ENCODE measurements at regions not wholly inside any gene's neighbourhood (a gene's known extent, or its start where the extent isn't known, plus 50 kb on each side); places are given as distances from the start of the nearest gene placed in this dataset.
"Not testable (repeated sequence)": the region's sequence is repeated elsewhere in the genome, so short reads cannot be mapped to it uniquely, and the experiment has no call there.

- ATAC-seq (ENCODE audit: low FRiP score); H3K4me1 ChIP-seq (ENCODE audit: control insufficient read depth in 1 of 2, insufficient read depth in 2 of 2, low read length in 2 of 2); H3K27ac ChIP-seq (ENCODE audit: low read depth in 1 of 2, low read length in 2 of 2); DNase-seq; intact Hi-C loops (cut with DNase I); H3K36me3 ChIP-seq (ENCODE audit: control insufficient read depth in 1 of 2, insufficient read depth in 2 of 2, low read length in 1 of 2); H3K9me3 ChIP-seq (ENCODE audit: control insufficient read depth, low read length); H3K27me3 ChIP-seq (ENCODE audit: control insufficient read depth in 1 of 2, insufficient read depth in 2 of 2, low read length in 1 of 2); H3K4me3 ChIP-seq (ENCODE audit: low read length in 2 of 2): not testable (repeated sequence)
- WGBS, 2 donors = 87 to 89% methylated on average over 7 of the region's 7 CpGs
Observed at GRCh38 chr12:107209700-107210099, 116.4 kb upstream of the CRY1 start.

- H3K27ac ChIP-seq (ENCODE audit: low read depth in 1 of 2, low read length in 2 of 2); intact Hi-C loops (cut with DNase I); H3K4me3 ChIP-seq (ENCODE audit: low read length in 2 of 2); ATAC-seq (ENCODE audit: low FRiP score); H3K4me1 ChIP-seq (ENCODE audit: control insufficient read depth in 1 of 2, insufficient read depth in 2 of 2, low read length in 2 of 2); H3K9me3 ChIP-seq (ENCODE audit: control insufficient read depth, low read length); H3K27me3 ChIP-seq (ENCODE audit: control insufficient read depth in 1 of 2, insufficient read depth in 2 of 2, low read length in 1 of 2); H3K36me3 ChIP-seq (ENCODE audit: control insufficient read depth in 1 of 2, insufficient read depth in 2 of 2, low read length in 1 of 2); DNase-seq: not testable (repeated sequence)
- WGBS, 2 donors = 30 to 47% methylated on average over 3 of the region's 3 CpGs
Observed at GRCh38 chr12:107214373-107214773, 121.0 kb upstream of the CRY1 start.

- H3K4me3 ChIP-seq (ENCODE audit: low read length in 2 of 2); H3K4me1 ChIP-seq (ENCODE audit: control insufficient read depth in 1 of 2, insufficient read depth in 2 of 2, low read length in 2 of 2); H3K36me3 ChIP-seq (ENCODE audit: control insufficient read depth in 1 of 2, insufficient read depth in 2 of 2, low read length in 1 of 2); DNase-seq; H3K27me3 ChIP-seq (ENCODE audit: control insufficient read depth in 1 of 2, insufficient read depth in 2 of 2, low read length in 1 of 2); intact Hi-C loops (cut with DNase I); H3K27ac ChIP-seq (ENCODE audit: low read depth in 1 of 2, low read length in 2 of 2); H3K9me3 ChIP-seq (ENCODE audit: control insufficient read depth, low read length); ATAC-seq (ENCODE audit: low FRiP score): not testable (repeated sequence)
- WGBS, 2 donors = 89 to 90% methylated on average over 7 of the region's 7 CpGs
Observed at GRCh38 chr12:107216411-107216810, 123.1 kb upstream of the CRY1 start.

- DNase-seq (no peak), ATAC-seq (ENCODE audit: low FRiP score) (no peak)
- H3K4me1 ChIP-seq (ENCODE audit: control insufficient read depth in 1 of 2, insufficient read depth in 2 of 2, low read length in 2 of 2) = no peaks in the 10 kb centered on the region
- H3K9me3 ChIP-seq (ENCODE audit: control insufficient read depth, low read length) = no peaks in the 10 kb centered on the region
- no peaks in the 10 kb centered on the region for H3K36me3 ChIP-seq (ENCODE audit: control insufficient read depth in 1 of 2, insufficient read depth in 2 of 2, low read length in 1 of 2)
- H3K4me3 ChIP-seq (ENCODE audit: low read length in 2 of 2) = no peak overlapping the region
- WGBS, 2 donors = 85 to 88% methylated on average over 3 of the region's 3 CpGs
- intact Hi-C loops (cut with DNase I) = no loop called here
- no peaks in the 10 kb centered on the region for H3K27me3 ChIP-seq (ENCODE audit: control insufficient read depth in 1 of 2, insufficient read depth in 2 of 2, low read length in 1 of 2)
- no peak overlapping the region for H3K27ac ChIP-seq (ENCODE audit: low read depth in 1 of 2, low read length in 2 of 2)
Observed at GRCh38 chr12:107219301-107219700, 126.0 kb upstream of the CRY1 start.

- DNase-seq = no peak
- no peaks in the 10 kb centered on the region for H3K27me3 ChIP-seq (ENCODE audit: control insufficient read depth in 1 of 2, insufficient read depth in 2 of 2, low read length in 1 of 2)
- H3K4me3 ChIP-seq (ENCODE audit: low read length in 2 of 2) = no peak overlapping the region
- no peaks in the 10 kb centered on the region for H3K9me3 ChIP-seq (ENCODE audit: control insufficient read depth, low read length)
- no peaks in the 10 kb centered on the region for H3K36me3 ChIP-seq (ENCODE audit: control insufficient read depth in 1 of 2, insufficient read depth in 2 of 2, low read length in 1 of 2)
- no peak overlapping the region for H3K27ac ChIP-seq (ENCODE audit: low read depth in 1 of 2, low read length in 2 of 2)
- no peaks in the 10 kb centered on the region for H3K4me1 ChIP-seq (ENCODE audit: control insufficient read depth in 1 of 2, insufficient read depth in 2 of 2, low read length in 2 of 2)
- no peak for ATAC-seq (ENCODE audit: low FRiP score)
- intact Hi-C loops (cut with DNase I) = no loop called here
Observed at GRCh38 chr12:107221913-107222312, 128.6 kb upstream of the CRY1 start.

GRCh38 chr12:107223821-107224220 is 130.5 kb upstream of the CRY1 start:
- no peak for ATAC-seq (ENCODE audit: low FRiP score)
- no peak for DNase-seq
- H3K9me3 ChIP-seq (ENCODE audit: control insufficient read depth, low read length) = no peaks in the 10 kb centered on the region
- intact Hi-C loops (cut with DNase I) = no loop called here
- no peaks in the 10 kb centered on the region for H3K27me3 ChIP-seq (ENCODE audit: control insufficient read depth in 1 of 2, insufficient read depth in 2 of 2, low read length in 1 of 2)
- H3K36me3 ChIP-seq (ENCODE audit: control insufficient read depth in 1 of 2, insufficient read depth in 2 of 2, low read length in 1 of 2) = no peaks in the 10 kb centered on the region
- H3K27ac ChIP-seq (ENCODE audit: low read depth in 1 of 2, low read length in 2 of 2) = no peak overlapping the region
- H3K4me3 ChIP-seq (ENCODE audit: low read length in 2 of 2) = no peak overlapping the region
- no peaks in the 10 kb centered on the region for H3K4me1 ChIP-seq (ENCODE audit: control insufficient read depth in 1 of 2, insufficient read depth in 2 of 2, low read length in 2 of 2)
- 67 to 74% methylated on average over 5 of the region's 5 CpGs for WGBS, 2 donors

GRCh38 chr12:107225635-107226034 is 132.3 kb upstream of the CRY1 start:
- Histone ChIP-seq H3K27me3 (ENCODE audit: control insufficient read depth in 1 of 2, insufficient read depth in 2 of 2, low read length in 1 of 2) (no peaks in the 10 kb centered on the region), H3K27ac (ENCODE audit: low read depth in 1 of 2, low read length in 2 of 2) (no peak overlapping the region), H3K36me3 (ENCODE audit: control insufficient read depth in 1 of 2, insufficient read depth in 2 of 2, low read length in 1 of 2) (no peaks in the 10 kb centered on the region), H3K9me3 (ENCODE audit: control insufficient read depth, low read length) (no peaks in the 10 kb centered on the region), H3K4me1 (ENCODE audit: control insufficient read depth in 1 of 2, insufficient read depth in 2 of 2, low read length in 2 of 2) (no peaks in the 10 kb centered on the region), H3K4me3 (ENCODE audit: low read length in 2 of 2) (no peak overlapping the region)
- 39% methylated on average over 6 of the region's 6 CpGs for WGBS, 2 donors
- intact Hi-C loops (cut with DNase I) = no loop called here
- ATAC-seq (ENCODE audit: low FRiP score) (no peak), DNase-seq (no peak)

- DNase-seq (no peak), ATAC-seq (ENCODE audit: low FRiP score) (no peak)
- Histone ChIP-seq H3K4me1 (ENCODE audit: control insufficient read depth in 1 of 2, insufficient read depth in 2 of 2, low read length in 2 of 2) (no peaks in the 10 kb centered on the region), H3K27ac (ENCODE audit: low read depth in 1 of 2, low read length in 2 of 2) (no peak overlapping the region), H3K36me3 (ENCODE audit: control insufficient read depth in 1 of 2, insufficient read depth in 2 of 2, low read length in 1 of 2) (no peaks in the 10 kb centered on the region), H3K4me3 (ENCODE audit: low read length in 2 of 2) (no peak overlapping the region), H3K27me3 (ENCODE audit: control insufficient read depth in 1 of 2, insufficient read depth in 2 of 2, low read length in 1 of 2) (no peaks in the 10 kb centered on the region), H3K9me3 (ENCODE audit: control insufficient read depth, low read length) (no peaks in the 10 kb centered on the region)
- intact Hi-C loops (cut with DNase I) = no loop called here
- WGBS, 2 donors = 60 to 76% methylated on average over 2 of the region's 2 CpGs
Observed at GRCh38 chr12:107226126-107226525, 132.8 kb upstream of the CRY1 start.

- 46 to 61% methylated on average over 4 of the region's 4 CpGs for WGBS, 2 donors
- no peaks in the 10 kb centered on the region for H3K36me3 ChIP-seq (ENCODE audit: control insufficient read depth in 1 of 2, insufficient read depth in 2 of 2, low read length in 1 of 2)
- H3K4me3 ChIP-seq (ENCODE audit: low read length in 2 of 2) = no peak overlapping the region
- no peaks in the 10 kb centered on the region for H3K4me1 ChIP-seq (ENCODE audit: control insufficient read depth in 1 of 2, insufficient read depth in 2 of 2, low read length in 2 of 2)
- intact Hi-C loops (cut with DNase I) = no loop called here
- H3K27me3 ChIP-seq (ENCODE audit: control insufficient read depth in 1 of 2, insufficient read depth in 2 of 2, low read length in 1 of 2) = peaks cover 0 to 4% of the 10 kb centered on the region in 2 donors
- no peaks in the 10 kb centered on the region for H3K9me3 ChIP-seq (ENCODE audit: control insufficient read depth, low read length)
- no peak for ATAC-seq (ENCODE audit: low FRiP score)
- no peak for DNase-seq
- no peak overlapping the region for H3K27ac ChIP-seq (ENCODE audit: low read depth in 1 of 2, low read length in 2 of 2)
Observed at GRCh38 chr12:107228076-107228475, 134.7 kb upstream of the CRY1 start.
